Lower leg skin (tissue), 4 donors: ENCODE measurements at regions not wholly inside any gene's neighbourhood (a gene's known extent, or its start where the extent isn't known, plus 50 kb on each side); places are given as distances from the start of the nearest gene placed in this dataset.
"Not testable (repeated sequence)": the region's sequence is repeated elsewhere in the genome, so short reads cannot be mapped to it uniquely, and the experiment has no call there.

Source experiments
- DNase-seq, 2 donors: peaks; one replicate each; pipeline ENCODE4 v3.0.0-alpha.2; 2019; ENCODE audit warnings: low spot score in 2 of 2
- H3K4me3 ChIP-seq: fragments of 200-600 bp; sonication (generic); 2 replicates; pipeline ENCODE4 v1.5.1; 2017; ENCODE audit warnings: mild to moderate bottlenecking, low read depth; ENCODE audit not compliant: poor library complexity, severe bottlenecking
- POLR2A ChIP-seq, 2 donors: fragments of 450-650 bp; IDR thresholded peaks; one replicate each; pipeline ENCODE4 v1.6.1; 2016 to 2017; ENCODE audit warnings: antibody characterized with exemption in 2 of 2, mild to moderate bottlenecking in 1 of 2, moderate library complexity in 1 of 2
- WGBS, 2 donors: methylation state at CpG; one replicate each; pipeline ENCODE4 v1.1.5; 2018; 5-methylcytosine and 5-hydroxymethylcytosine counted together
- intact Hi-C: fragments of 100-400 bp; cut with DNase I; formaldehyde crosslinking; loops from one replicate; pipeline ENCODE4 v1.15.0; 2023; ENCODE audit warnings: low total_unique reads
- TF ChIP-seq, protein P1 (sequence below), 3 donors: fragments of 450-650 bp; IDR thresholded peaks; one replicate each; pipeline ENCODE4 v1.5.1; 2016; ENCODE audit warnings: antibody characterized with exemption in 3 of 3, mild to moderate bottlenecking in 3 of 3, moderate library complexity in 2 of 3

GRCh38 chr2:8246137-8246536, 435.7 kb upstream of the ID2 start:
- no peak overlapping the region for H3K4me3 ChIP-seq
- WGBS, 2 donors = 97 to 98% methylated on average over 3 of the region's 3 CpGs
- intact Hi-C loops = no loop called here
- DNase-seq = no peak
- TF ChIP-seq, protein P1, sequence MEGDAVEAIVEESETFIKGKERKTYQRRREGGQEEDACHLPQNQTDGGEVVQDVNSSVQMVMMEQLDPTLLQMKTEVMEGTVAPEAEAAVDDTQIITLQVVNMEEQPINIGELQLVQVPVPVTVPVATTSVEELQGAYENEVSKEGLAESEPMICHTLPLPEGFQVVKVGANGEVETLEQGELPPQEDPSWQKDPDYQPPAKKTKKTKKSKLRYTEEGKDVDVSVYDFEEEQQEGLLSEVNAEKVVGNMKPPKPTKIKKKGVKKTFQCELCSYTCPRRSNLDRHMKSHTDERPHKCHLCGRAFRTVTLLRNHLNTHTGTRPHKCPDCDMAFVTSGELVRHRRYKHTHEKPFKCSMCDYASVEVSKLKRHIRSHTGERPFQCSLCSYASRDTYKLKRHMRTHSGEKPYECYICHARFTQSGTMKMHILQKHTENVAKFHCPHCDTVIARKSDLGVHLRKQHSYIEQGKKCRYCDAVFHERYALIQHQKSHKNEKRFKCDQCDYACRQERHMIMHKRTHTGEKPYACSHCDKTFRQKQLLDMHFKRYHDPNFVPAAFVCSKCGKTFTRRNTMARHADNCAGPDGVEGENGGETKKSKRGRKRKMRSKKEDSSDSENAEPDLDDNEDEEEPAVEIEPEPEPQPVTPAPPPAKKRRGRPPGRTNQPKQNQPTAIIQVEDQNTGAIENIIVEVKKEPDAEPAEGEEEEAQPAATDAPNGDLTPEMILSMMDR (IDR thresholded peaks at IDR 0.05) = no peak
- TF ChIP-seq POLR2A (IDR thresholded peaks at IDR 0.05) = no peak

- DNase-seq = no peak
- H3K4me3 ChIP-seq = no peak overlapping the region
- WGBS, 2 donors = 60 to 75% methylated on average over 11 of the region's 11 CpGs
- intact Hi-C loops = no loop called here
- TF ChIP-seq POLR2A (IDR thresholded peaks at IDR 0.05) = no peak
- TF ChIP-seq, protein P1 (IDR thresholded peaks at IDR 0.05) = no peak
Observed at GRCh38 chr2:8247905-8248622, 433.8 kb upstream of the ID2 start.

GRCh38 chr2:8248623-8248957, 433.3 kb upstream of the ID2 start:
- no peak overlapping the region for H3K4me3 ChIP-seq
- intact Hi-C loops = no loop called here
- DNase-seq = no peak
- 63 to 65% methylated on average over 2 of the region's 2 CpGs for WGBS, 2 donors
- no peak for TF ChIP-seq POLR2A (IDR thresholded peaks at IDR 0.05)

DNA sequence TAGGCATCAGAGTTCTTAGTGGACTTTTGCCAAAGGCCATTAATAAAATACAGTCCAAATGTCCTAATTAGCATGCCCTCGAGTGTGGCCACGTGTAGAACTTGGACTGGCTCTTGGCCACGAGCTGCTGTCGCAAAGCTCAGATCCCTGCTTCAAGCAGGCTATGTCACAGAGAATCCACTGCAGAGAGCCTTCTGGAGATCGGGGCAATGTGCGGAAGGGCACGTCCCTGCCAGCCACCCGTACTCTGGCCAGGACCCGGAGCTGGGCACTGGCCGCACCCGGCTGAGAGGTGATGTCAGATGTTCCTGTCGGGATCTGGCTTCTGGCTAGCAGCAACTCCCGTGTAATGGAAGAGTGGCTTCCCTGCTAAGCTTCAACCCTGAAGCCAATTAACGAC, 432.7 kb upstream of the ID2 start:
- no peak overlapping the region for H3K4me3 ChIP-seq
- TF ChIP-seq, protein P1 (IDR thresholded peaks at IDR 0.05) = no peak
- no peak for TF ChIP-seq POLR2A (IDR thresholded peaks at IDR 0.05)
- WGBS, 2 donors = 51 to 60% methylated on average over 14 of the region's 14 CpGs
- DNase-seq = no peak
- intact Hi-C loops = no loop called here

- H3K4me3 ChIP-seq = no peak overlapping the region
- 92 to 97% methylated on average over 2 of the region's 2 CpGs for WGBS, 2 donors
- TF ChIP-seq POLR2A (IDR thresholded peaks at IDR 0.05) = no peak
- TF ChIP-seq, protein P1 (IDR thresholded peaks at IDR 0.05) = no peak
- intact Hi-C loops = no loop called here
- no peak for DNase-seq
Observed at GRCh38 chr2:8249769-8250168, 432.1 kb upstream of the ID2 start.

DNA sequence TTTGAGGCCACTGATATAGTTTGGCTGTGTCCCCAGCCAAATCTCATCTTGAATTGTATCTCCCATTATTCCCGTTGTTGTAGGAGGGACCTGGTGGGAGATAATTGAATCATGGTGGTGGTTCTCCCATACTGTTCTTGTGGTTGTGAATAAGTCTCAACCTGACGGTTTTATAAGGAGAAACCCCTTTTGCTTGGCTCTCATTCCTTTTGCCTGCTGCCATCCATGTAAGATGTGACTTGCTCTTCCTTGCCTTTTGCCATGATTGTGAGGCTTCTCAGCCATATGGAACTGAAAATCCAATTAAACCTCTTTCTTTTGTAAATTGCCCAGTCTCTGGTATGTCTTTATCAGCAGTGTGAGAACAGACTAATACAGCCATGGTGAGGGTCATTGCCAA, 431.6 kb upstream of the ID2 start:
- intact Hi-C loops, H3K4me3 ChIP-seq, DNase-seq: not testable (repeated sequence)
- 97 to 100% methylated on average over 2 of the region's 2 CpGs for WGBS, 2 donors

- no peak for TF ChIP-seq POLR2A (IDR thresholded peaks at IDR 0.05)
- TF ChIP-seq, protein P1 (IDR thresholded peaks at IDR 0.05) = no peak
- intact Hi-C loops = no loop called here
- DNase-seq = no peak
- H3K4me3 ChIP-seq = no peak overlapping the region
- WGBS, 2 donors = 87 to 89% methylated on average over 6 of the region's 6 CpGs
Observed at GRCh38 chr2:8251291-8251690, 430.6 kb upstream of the ID2 start.
